ENCODE measurements at regions not wholly inside any gene's neighbourhood (a gene's known extent, or its start where the extent isn't known, plus 50 kb on each side); places are given as distances from the start of the nearest gene placed in this dataset.
"Not testable (repeated sequence)": the region's sequence is repeated elsewhere in the genome, so short reads cannot be mapped to it uniquely, and the experiment has no call there.

DNA sequence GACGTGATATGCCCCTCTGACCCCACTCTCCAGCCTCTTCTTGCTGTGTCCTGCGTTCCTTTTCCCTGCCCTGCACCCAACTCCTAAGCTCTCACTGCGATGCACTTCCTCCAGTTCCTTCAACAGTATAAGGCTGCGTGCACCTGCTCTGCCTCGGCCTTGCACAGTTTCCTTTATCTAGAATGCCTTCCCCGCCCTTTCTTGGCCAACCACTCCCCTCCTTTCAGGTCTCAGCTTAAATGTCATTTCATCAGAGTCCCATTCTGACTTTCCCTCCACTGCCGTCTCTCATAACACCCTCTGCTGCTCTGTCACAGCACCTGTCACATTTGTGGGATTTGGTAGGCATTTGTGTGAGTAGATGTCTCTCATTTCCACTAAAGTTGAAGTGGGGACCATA, 58.4 kb upstream of the NEIL3 start:
- Histone ChIP-seq H3K27me3 (ENCODE audit: control insufficient read depth, low read length) (peaks cover 9% of the 10 kb centered on the region; the same call in 1 of the 2 replicates), H3K36me3 (ENCODE audit: control insufficient read depth, low read length) (no peaks in the 10 kb centered on the region), H3K9me2 (replicated peaks; ENCODE audit: control insufficient read depth, low read length) (no peaks in the 10 kb centered on the region), H4K20me1 (ENCODE audit: control insufficient read depth, insufficient read depth, low read depth, low read length) (no peaks in the 10 kb centered on the region), H3K79me2 (ENCODE audit: control insufficient read depth, low read length) (no peaks in the 10 kb centered on the region), H3K4me2 (ENCODE audit: low read length) (no peak overlapping the region), H3K4me1 (ENCODE audit: control insufficient read depth, low read length) (no peaks in the 10 kb centered on the region), H3K4me3 (ENCODE audit: low read length) (no peak overlapping the region), H3K27ac (ENCODE audit: low read depth, low read length) (no peak overlapping the region), H3K9me3 (ENCODE audit: control insufficient read depth, insufficient read depth, low read length) (no peaks in the 10 kb centered on the region), H3F3A (ENCODE audit: control insufficient read depth, insufficient read depth) (no peaks in the 10 kb centered on the region)
- TF ChIP-seq, protein P1, sequence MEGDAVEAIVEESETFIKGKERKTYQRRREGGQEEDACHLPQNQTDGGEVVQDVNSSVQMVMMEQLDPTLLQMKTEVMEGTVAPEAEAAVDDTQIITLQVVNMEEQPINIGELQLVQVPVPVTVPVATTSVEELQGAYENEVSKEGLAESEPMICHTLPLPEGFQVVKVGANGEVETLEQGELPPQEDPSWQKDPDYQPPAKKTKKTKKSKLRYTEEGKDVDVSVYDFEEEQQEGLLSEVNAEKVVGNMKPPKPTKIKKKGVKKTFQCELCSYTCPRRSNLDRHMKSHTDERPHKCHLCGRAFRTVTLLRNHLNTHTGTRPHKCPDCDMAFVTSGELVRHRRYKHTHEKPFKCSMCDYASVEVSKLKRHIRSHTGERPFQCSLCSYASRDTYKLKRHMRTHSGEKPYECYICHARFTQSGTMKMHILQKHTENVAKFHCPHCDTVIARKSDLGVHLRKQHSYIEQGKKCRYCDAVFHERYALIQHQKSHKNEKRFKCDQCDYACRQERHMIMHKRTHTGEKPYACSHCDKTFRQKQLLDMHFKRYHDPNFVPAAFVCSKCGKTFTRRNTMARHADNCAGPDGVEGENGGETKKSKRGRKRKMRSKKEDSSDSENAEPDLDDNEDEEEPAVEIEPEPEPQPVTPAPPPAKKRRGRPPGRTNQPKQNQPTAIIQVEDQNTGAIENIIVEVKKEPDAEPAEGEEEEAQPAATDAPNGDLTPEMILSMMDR (IDR thresholded peaks at IDR 0.05; ENCODE audit: low read depth, low read length, poor library complexity, severe bottlenecking) = no peak
- TF ChIP-seq EZH2phosphoT487 (IDR thresholded peaks at IDR 0.05; ENCODE audit: borderline replicate concordance, low read length) = no peak

DNA sequence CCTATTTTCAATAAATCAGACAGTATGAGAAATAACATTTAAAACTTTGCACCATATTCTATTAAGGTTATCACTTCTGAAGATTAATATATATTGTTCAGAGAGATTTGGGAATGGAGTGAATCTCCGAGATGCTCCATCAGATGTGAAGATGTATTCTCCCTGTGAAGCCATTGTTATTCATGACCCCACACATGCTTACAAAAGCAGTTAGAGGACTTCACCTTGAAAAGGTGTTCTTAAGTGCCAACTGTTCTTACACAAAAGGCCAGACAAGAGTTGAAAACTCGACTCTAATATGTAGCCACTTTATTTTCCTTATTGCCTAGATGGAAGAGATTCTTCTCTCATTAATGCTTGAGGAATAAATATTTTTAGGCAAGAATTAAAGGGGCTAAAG, 54.3 kb upstream of the NEIL3 start:
- H3K9me2 ChIP-seq (replicated peaks; ENCODE audit: control insufficient read depth, low read length) = no peaks in the 10 kb centered on the region
- H3K27me3 ChIP-seq (ENCODE audit: control insufficient read depth, low read length) = no peaks in the 10 kb centered on the region
- no peaks in the 10 kb centered on the region for H3K79me2 ChIP-seq (ENCODE audit: control insufficient read depth, low read length)
- no peaks in the 10 kb centered on the region for H3K9me3 ChIP-seq (ENCODE audit: control insufficient read depth, insufficient read depth, low read length)
- H3K4me3 ChIP-seq (ENCODE audit: low read length) = no peak overlapping the region
- no peak overlapping the region for H3K4me2 ChIP-seq (ENCODE audit: low read length)
- no peak for TF ChIP-seq EZH2phosphoT487 (IDR thresholded peaks at IDR 0.05; ENCODE audit: borderline replicate concordance, low read length)
- TF ChIP-seq, protein P1 (IDR thresholded peaks at IDR 0.05; ENCODE audit: low read depth, low read length, poor library complexity, severe bottlenecking) = no peak
- no peaks in the 10 kb centered on the region for H4K20me1 ChIP-seq (ENCODE audit: control insufficient read depth, insufficient read depth, low read depth, low read length)
- no peaks in the 10 kb centered on the region for H3F3A ChIP-seq (ENCODE audit: control insufficient read depth, insufficient read depth)
- H3K27ac ChIP-seq (ENCODE audit: low read depth, low read length) = no peak overlapping the region
- no peaks in the 10 kb centered on the region for H3K36me3 ChIP-seq (ENCODE audit: control insufficient read depth, low read length)
- no peaks in the 10 kb centered on the region for H3K4me1 ChIP-seq (ENCODE audit: control insufficient read depth, low read length)

DNA sequence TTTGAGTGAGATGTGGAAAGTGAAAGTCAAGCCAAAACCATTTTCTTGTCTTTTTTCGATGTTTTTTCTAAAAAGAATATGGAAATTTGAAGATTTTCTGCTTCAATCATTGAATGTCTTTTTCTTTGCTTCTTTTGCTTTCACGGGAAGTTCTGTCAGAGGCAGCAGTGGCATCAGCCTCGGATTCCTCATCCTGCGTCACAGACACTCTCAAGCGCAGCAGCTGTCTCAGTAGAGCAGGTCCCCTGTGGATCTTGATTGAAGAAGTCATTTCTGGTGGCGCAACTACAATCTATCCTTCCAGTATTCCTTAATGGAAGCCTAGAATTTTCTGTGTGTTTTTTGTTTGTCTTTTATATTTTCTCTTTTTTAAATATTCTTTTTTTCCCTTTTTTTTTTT, 52.7 kb upstream of the NEIL3 start:
- no peaks in the 10 kb centered on the region for H3K79me2 ChIP-seq (ENCODE audit: control insufficient read depth, low read length)
- H3F3A ChIP-seq (ENCODE audit: control insufficient read depth, insufficient read depth) = no peaks in the 10 kb centered on the region
- no peaks in the 10 kb centered on the region for H3K27me3 ChIP-seq (ENCODE audit: control insufficient read depth, low read length)
- H4K20me1 ChIP-seq (ENCODE audit: control insufficient read depth, insufficient read depth, low read depth, low read length) = no peaks in the 10 kb centered on the region
- H3K36me3 ChIP-seq (ENCODE audit: control insufficient read depth, low read length) = no peaks in the 10 kb centered on the region
- H3K9me2 ChIP-seq (replicated peaks; ENCODE audit: control insufficient read depth, low read length) = no peaks in the 10 kb centered on the region
- no peak overlapping the region for H3K4me3 ChIP-seq (ENCODE audit: low read length)
- no peaks in the 10 kb centered on the region for H3K9me3 ChIP-seq (ENCODE audit: control insufficient read depth, insufficient read depth, low read length)
- H3K4me2 ChIP-seq (ENCODE audit: low read length) = no peak overlapping the region
- H3K27ac ChIP-seq (ENCODE audit: low read depth, low read length) = no peak overlapping the region
- no peak for TF ChIP-seq EZH2phosphoT487 (IDR thresholded peaks at IDR 0.05; ENCODE audit: borderline replicate concordance, low read length)
- TF ChIP-seq, protein P1 (IDR thresholded peaks at IDR 0.05; ENCODE audit: low read depth, low read length, poor library complexity, severe bottlenecking) = no peak
- no peaks in the 10 kb centered on the region for H3K4me1 ChIP-seq (ENCODE audit: control insufficient read depth, low read length)

DNA sequence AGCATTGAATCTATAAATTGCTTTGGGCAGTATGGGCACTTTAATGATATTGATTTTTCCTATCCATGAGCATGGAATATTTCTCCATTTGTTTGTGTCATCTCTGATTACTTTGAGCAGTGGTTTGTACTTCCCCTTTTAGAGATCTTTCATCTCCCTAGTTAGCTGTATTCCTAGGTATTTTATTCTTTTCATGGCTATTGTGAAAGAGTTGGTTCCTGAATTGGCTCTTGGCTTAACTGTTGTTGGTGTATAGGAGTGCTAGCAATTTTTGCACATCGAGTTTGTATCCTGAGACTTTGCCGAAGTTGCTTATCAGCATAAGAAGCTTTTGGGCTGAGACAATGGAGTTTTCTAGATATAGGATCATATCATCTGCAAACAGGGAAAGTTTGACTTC, 50.2 kb upstream of the NEIL3 start:
- not testable (repeated sequence) for H3K27me3 ChIP-seq (ENCODE audit: control insufficient read depth, low read length); H3K4me2 ChIP-seq (ENCODE audit: low read length); H3F3A ChIP-seq (ENCODE audit: control insufficient read depth, insufficient read depth); H3K79me2 ChIP-seq (ENCODE audit: control insufficient read depth, low read length); H3K36me3 ChIP-seq (ENCODE audit: control insufficient read depth, low read length); H3K27ac ChIP-seq (ENCODE audit: low read depth, low read length); H3K9me2 ChIP-seq (replicated peaks; ENCODE audit: control insufficient read depth, low read length); H4K20me1 ChIP-seq (ENCODE audit: control insufficient read depth, insufficient read depth, low read depth, low read length); H3K4me1 ChIP-seq (ENCODE audit: control insufficient read depth, low read length); H3K4me3 ChIP-seq (ENCODE audit: low read length); H3K9me3 ChIP-seq (ENCODE audit: control insufficient read depth, insufficient read depth, low read length)
